Glutamatergic neuron (in vitro differentiated cells): ENCODE measurements at regions not wholly inside any gene's neighbourhood (a gene's known extent, or its start where the extent isn't known, plus 50 kb on each side); places are given as distances from the start of the nearest gene placed in this dataset.

Source experiments
- DNase-seq: peaks from one replicate; pipeline ENCODE4 v3.0.0; 2022
- H3K27ac Mint-ChIP-seq: one replicate; pipeline ENCODE4 v1.8.0; 2020; ENCODE audit warnings: mild to moderate bottlenecking, mixed read lengths, inconsistent platforms; ENCODE audit not compliant: unreplicated experiment
- H3K27me3 Mint-ChIP-seq: one replicate; pipeline ENCODE4 v1.8.0; 2020; ENCODE audit warnings: mild to moderate bottlenecking, moderate library complexity, mixed read lengths, inconsistent platforms; ENCODE audit not compliant: unreplicated experiment
- H3K36me3 Mint-ChIP-seq: one replicate; pipeline ENCODE4 v1.8.0; 2020; ENCODE audit warnings: mild to moderate bottlenecking, mixed read lengths, inconsistent platforms; ENCODE audit not compliant: unreplicated experiment
- H3K4me1 Mint-ChIP-seq: one replicate; pipeline ENCODE4 v1.8.0; 2020; ENCODE audit warnings: mild to moderate bottlenecking, low read depth, mixed read lengths, inconsistent platforms; ENCODE audit not compliant: unreplicated experiment
- H3K4me3 Mint-ChIP-seq: one replicate; pipeline ENCODE4 v1.8.0; 2020; ENCODE audit warnings: mild to moderate bottlenecking, mixed read lengths, inconsistent platforms; ENCODE audit not compliant: unreplicated experiment
- H3K9me3 Mint-ChIP-seq: one replicate; pipeline ENCODE4 v1.8.0; 2020; ENCODE audit warnings: mild to moderate bottlenecking, moderate library complexity, mixed read lengths, inconsistent platforms; ENCODE audit not compliant: unreplicated experiment
- TF ChIP-seq, protein P1 (sequence below): fragments of 200-600 bp; sonication (generic); IDR thresholded peaks from one replicate; pipeline ENCODE4 v1.5.0; 2021; ENCODE audit not compliant: partially characterized antibody, unreplicated experiment

DNA sequence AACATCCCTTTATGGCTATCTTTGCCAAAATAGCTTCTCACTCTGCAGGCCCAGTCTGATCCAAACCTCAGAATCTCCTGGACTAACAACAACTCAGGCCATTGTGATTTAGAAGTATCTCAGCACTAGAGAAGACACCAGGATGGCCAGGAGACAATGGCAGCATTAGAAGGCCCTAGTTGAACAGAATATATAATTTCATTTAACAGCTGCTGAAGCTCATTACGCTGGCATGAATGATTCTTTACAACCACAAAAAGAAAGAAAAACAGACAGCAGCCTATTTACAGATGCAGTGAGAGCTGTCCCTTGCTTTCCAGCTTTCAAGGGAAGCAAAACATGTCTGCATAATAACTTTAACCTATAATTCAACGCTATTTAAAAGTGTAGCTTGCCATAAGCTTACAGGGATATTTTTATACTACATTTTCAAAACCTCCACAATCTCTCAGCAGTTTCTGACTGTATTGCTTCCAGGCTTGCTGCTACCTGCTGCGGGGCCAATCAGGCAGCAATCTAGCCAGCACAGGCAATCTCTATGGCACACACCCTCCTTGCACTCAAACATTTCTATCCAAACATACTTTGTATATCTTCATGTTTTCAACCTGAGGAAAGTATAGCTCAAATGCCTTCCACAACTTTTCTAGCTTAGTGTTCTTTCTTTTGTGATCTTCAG, 107.3 kb downstream of the OGFRL1 start:
- Mint-ChIP-seq H3K27me3 (no peaks in the 10 kb centered on the region), H3K27ac (no peak overlapping the region), H3K36me3 (no peaks in the 10 kb centered on the region), H3K4me1 (no peaks in the 10 kb centered on the region), H3K4me3 (no peak overlapping the region), H3K9me3 (peaks cover 2% of the 10 kb centered on the region)
- no peak for DNase-seq
- TF ChIP-seq, protein P1, sequence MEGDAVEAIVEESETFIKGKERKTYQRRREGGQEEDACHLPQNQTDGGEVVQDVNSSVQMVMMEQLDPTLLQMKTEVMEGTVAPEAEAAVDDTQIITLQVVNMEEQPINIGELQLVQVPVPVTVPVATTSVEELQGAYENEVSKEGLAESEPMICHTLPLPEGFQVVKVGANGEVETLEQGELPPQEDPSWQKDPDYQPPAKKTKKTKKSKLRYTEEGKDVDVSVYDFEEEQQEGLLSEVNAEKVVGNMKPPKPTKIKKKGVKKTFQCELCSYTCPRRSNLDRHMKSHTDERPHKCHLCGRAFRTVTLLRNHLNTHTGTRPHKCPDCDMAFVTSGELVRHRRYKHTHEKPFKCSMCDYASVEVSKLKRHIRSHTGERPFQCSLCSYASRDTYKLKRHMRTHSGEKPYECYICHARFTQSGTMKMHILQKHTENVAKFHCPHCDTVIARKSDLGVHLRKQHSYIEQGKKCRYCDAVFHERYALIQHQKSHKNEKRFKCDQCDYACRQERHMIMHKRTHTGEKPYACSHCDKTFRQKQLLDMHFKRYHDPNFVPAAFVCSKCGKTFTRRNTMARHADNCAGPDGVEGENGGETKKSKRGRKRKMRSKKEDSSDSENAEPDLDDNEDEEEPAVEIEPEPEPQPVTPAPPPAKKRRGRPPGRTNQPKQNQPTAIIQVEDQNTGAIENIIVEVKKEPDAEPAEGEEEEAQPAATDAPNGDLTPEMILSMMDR: no peak

DNA sequence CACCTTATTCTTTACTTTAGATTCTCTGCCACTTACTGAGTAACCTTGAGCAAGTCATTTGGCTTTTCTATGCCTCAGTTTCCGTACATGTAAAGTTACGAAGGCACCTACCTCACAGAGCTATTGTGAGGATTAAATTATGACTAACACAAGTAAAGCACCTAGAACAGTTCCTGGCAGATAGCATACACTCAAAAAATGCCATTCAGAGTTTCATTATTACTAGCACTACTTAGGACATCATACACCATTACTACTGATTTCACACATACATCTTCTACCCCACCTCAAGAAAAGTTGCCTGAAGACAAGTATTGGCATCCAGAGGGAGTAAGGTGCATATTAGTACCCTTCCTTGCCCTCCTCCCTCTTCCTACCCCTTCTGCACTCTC, 107.8 kb downstream of the OGFRL1 start:
- no peak overlapping the region for H3K27ac Mint-ChIP-seq
- DNase-seq: no peak
- no peak overlapping the region for H3K4me3 Mint-ChIP-seq
- H3K36me3 Mint-ChIP-seq: no peaks in the 10 kb centered on the region
- TF ChIP-seq, protein P1: no peak
- peaks cover 2% of the 10 kb centered on the region for H3K9me3 Mint-ChIP-seq
- H3K4me1 Mint-ChIP-seq: no peaks in the 10 kb centered on the region
- H3K27me3 Mint-ChIP-seq: no peaks in the 10 kb centered on the region

- Mint-ChIP-seq H3K4me3 (no peak overlapping the region), H3K27ac (no peak overlapping the region), H3K36me3 (no peaks in the 10 kb centered on the region), H3K27me3 (no peaks in the 10 kb centered on the region), H3K9me3 (peaks cover 2% of the 10 kb centered on the region), H3K4me1 (peaks cover 10% of the 10 kb centered on the region)
- TF ChIP-seq, protein P1: no peak
- no peak for DNase-seq
Measured at GRCh38 chr6:71399279-71399678, 110.7 kb downstream of the OGFRL1 start.

DNA sequence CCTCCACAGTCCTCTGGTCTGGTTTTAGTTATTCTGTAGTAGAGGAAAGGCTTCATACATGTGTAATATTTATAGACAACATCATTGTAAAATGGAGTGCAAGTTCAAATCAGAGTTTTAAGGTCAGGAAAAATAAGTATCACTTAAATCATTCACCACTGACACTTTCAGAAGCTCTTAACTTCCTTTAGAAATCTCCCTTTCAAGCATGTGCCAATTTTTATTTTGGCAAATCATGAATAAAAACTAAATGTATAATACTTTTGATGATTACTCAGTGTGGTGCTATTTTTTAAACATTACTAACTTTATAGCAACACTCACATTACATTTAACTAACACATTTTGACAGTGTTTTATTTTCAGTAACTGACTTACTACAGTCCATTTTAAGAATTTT, 112.2 kb downstream of the OGFRL1 start:
- Mint-ChIP-seq H3K9me3 (peaks cover 2% of the 10 kb centered on the region), H3K27ac (no peak overlapping the region), H3K36me3 (no peaks in the 10 kb centered on the region), H3K4me1 (peaks cover 10% of the 10 kb centered on the region), H3K4me3 (no peak overlapping the region), H3K27me3 (no peaks in the 10 kb centered on the region)
- DNase-seq: no peak
- TF ChIP-seq, protein P1: no peak

GRCh38 chr6:71402096-71402495, 113.5 kb downstream of the OGFRL1 start:
- no peak overlapping the region for H3K27ac Mint-ChIP-seq
- DNase-seq: no peak
- H3K9me3 Mint-ChIP-seq: peaks cover 2% of the 10 kb centered on the region
- TF ChIP-seq, protein P1: no peak
- H3K4me1 Mint-ChIP-seq: peaks cover 14% of the 10 kb centered on the region
- H3K27me3 Mint-ChIP-seq: no peaks in the 10 kb centered on the region
- H3K36me3 Mint-ChIP-seq: no peaks in the 10 kb centered on the region
- no peak overlapping the region for H3K4me3 Mint-ChIP-seq
